ENCODE measurements at regions not wholly inside any gene's neighbourhood (a gene's known extent, or its start where the extent isn't known, plus 50 kb on each side); places are given as distances from the start of the nearest gene placed in this dataset.
"Not testable (repeated sequence)": the region's sequence is repeated elsewhere in the genome, so short reads cannot be mapped to it uniquely, and the experiment has no call there.

GRCh38 chr11:71707083-71707482, 124.4 kb upstream of the KRTAP5-11 start:
- TF ChIP-seq, protein P1, sequence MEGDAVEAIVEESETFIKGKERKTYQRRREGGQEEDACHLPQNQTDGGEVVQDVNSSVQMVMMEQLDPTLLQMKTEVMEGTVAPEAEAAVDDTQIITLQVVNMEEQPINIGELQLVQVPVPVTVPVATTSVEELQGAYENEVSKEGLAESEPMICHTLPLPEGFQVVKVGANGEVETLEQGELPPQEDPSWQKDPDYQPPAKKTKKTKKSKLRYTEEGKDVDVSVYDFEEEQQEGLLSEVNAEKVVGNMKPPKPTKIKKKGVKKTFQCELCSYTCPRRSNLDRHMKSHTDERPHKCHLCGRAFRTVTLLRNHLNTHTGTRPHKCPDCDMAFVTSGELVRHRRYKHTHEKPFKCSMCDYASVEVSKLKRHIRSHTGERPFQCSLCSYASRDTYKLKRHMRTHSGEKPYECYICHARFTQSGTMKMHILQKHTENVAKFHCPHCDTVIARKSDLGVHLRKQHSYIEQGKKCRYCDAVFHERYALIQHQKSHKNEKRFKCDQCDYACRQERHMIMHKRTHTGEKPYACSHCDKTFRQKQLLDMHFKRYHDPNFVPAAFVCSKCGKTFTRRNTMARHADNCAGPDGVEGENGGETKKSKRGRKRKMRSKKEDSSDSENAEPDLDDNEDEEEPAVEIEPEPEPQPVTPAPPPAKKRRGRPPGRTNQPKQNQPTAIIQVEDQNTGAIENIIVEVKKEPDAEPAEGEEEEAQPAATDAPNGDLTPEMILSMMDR (IDR thresholded peaks at IDR 0.05): not testable (repeated sequence)
- not testable (repeated sequence) for TF ChIP-seq EZH2, EZH2phosphoT487 (IDR thresholded peaks at IDR 0.05)
